GM12878 (cell line): ENCODE measurements at regions not wholly inside any gene's neighbourhood (a gene's known extent, or its start where the extent isn't known, plus 50 kb on each side); places are given as distances from the start of the nearest gene placed in this dataset.

Experiments
- ATAC-seq: fragments of 200-7000 bp; cut with Tn5 transposase; 3 replicates; pipeline ENCODE4 v1.9.1; 2020; ENCODE audit warnings: mild to moderate bottlenecking, moderate library complexity
- BruUV-seq: library from RNA; stranded (reverse); fragments of 400-500 nt; replicated peaks from 2 replicates; lab custom pipeline; 2021; lab: Mats Ljungman, UMichigan
- CTCF ChIA-PET: fragments of 300-600 bp; sonication (Branson Sonifier 250); formaldehyde crosslinking; extraction: SDS; loops from one replicate; lab custom pipeline; 2021; ENCODE audit warnings: inconsistent platforms; lab: Yijun Ruan, JAX
- POLR2A ChIA-PET: fragments of 350-600 bp; formaldehyde crosslinking; extraction: SDS; loops from one replicate; lab custom pipeline; 2021; ENCODE audit warnings: inconsistent platforms; lab: Charles Lee
- RAD21 ChIA-PET: fragments of 300-600 bp; sonication (Branson Sonifier 250); formaldehyde crosslinking; loops from one replicate; lab custom pipeline; 2023; ENCODE audit warnings: antibody characterized with exemption; ENCODE audit not compliant: unreplicated experiment; lab: Charles Lee
- SMC1A ChIA-PET: fragments of 300-600 bp; sonication (Branson Sonifier 250); formaldehyde crosslinking; loops from one replicate; lab custom pipeline; 2023; ENCODE audit not compliant: unreplicated experiment, uncharacterized antibody; lab: Charles Lee
- DNase-seq: peaks from one replicate; pipeline ENCODE4 v3.0.0-alpha.2; 2011; ENCODE audit warnings: low read depth, low spot score
- FAIRE-seq: peaks from 3 replicates; lab custom pipeline; 2011; peaks lifted over from hg19 to GRCh38; lab: Jason Lieb, UNC
- H2AFZ ChIP-seq: 2 replicates; pipeline ENCODE4 v1.6.0; 2011; ENCODE audit warnings: low read depth, low read length, control low read depth; ENCODE audit not compliant: control insufficient read depth
- H3K27ac ChIP-seq: 2 replicates; pipeline ENCODE4 v1.5.1; 2011; ENCODE audit warnings: control low read depth; ENCODE audit not compliant: control insufficient read depth, insufficient read depth
- H3K27me3 ChIP-seq, 2 experiments: replicated peaks in 1 of 2; 2 replicates each; pipeline versions ENCODE4 v1.6.0 to v1.6.1; 2011; ENCODE audit warnings: low read length in 1 of 2; ENCODE audit not compliant: control insufficient read depth in 2 of 2, insufficient read depth in 2 of 2
- H3K36me3 ChIP-seq, 2 experiments: 2 replicates each; pipeline ENCODE4 v1.5.1; 2011; ENCODE audit warnings: low read length in 1 of 2; ENCODE audit not compliant: control insufficient read depth in 2 of 2, insufficient read depth in 2 of 2
- H3K4me1 ChIP-seq: 2 replicates; pipeline ENCODE4 v1.6.1; 2011; ENCODE audit warnings: mild to moderate bottlenecking, low read length, moderate library complexity, mixed read lengths; ENCODE audit not compliant: control insufficient read depth, insufficient read depth
- H3K4me2 ChIP-seq: 2 replicates; pipeline ENCODE4 v1.6.0; 2011; ENCODE audit warnings: control low read depth; ENCODE audit not compliant: control insufficient read depth, insufficient read depth
- H3K4me3 ChIP-seq: fragments of 200-600 bp; sonication (generic); 2 replicates; pipeline ENCODE4 v1.5.1; 2016
- H3K79me2 ChIP-seq: 2 replicates; pipeline ENCODE4 v1.6.0; 2011; ENCODE audit warnings: low read length; ENCODE audit not compliant: control insufficient read depth, insufficient read depth
- H3K9ac ChIP-seq: 2 replicates; pipeline ENCODE4 v1.8.0; 2011; ENCODE audit warnings: low read length, control low read depth, mixed read lengths; ENCODE audit not compliant: control insufficient read depth, insufficient read depth
- H3K9me3 ChIP-seq: replicated peaks from 3 replicates; pipeline ENCODE4 v1.5.1; 2011; ENCODE audit warnings: mild to moderate bottlenecking, low read length; ENCODE audit not compliant: control insufficient read depth, insufficient read depth
- H4K20me1 ChIP-seq: 2 replicates; pipeline ENCODE4 v1.6.0; 2011; ENCODE audit not compliant: control insufficient read depth, insufficient read depth
- CHD1 ChIP-seq: IDR thresholded peaks from 2 replicates; pipeline ENCODE4 v1.6.1; 2012; ENCODE audit warnings: low read depth, low read length, improper control_type of control experiment
- E4F1 ChIP-seq: fragments of 450-650 bp; IDR thresholded peaks from 2 replicates; pipeline ENCODE4 v1.6.1; 2018; ENCODE audit warnings: borderline replicate concordance, mild to moderate bottlenecking; ENCODE audit not compliant: partially characterized antibody
- EED ChIP-seq: sonication (generic); IDR thresholded peaks from 2 replicates; pipeline ENCODE4 v1.6.1; 2016; ENCODE audit warnings: antibody characterized with exemption, low read depth
- EP300 ChIP-seq, 2 experiments: fragments of 150-350 bp in 1 of 2; IDR thresholded peaks; 2 replicates each; pipeline ENCODE4 v1.6.1; 2011 to 2012; ENCODE audit warnings: low read depth in 2 of 2, low read length in 2 of 2, borderline replicate concordance in 1 of 2, improper control_type of control experiment in 1 of 2, inconsistent platforms in 1 of 2; ENCODE audit not compliant: control insufficient read depth in 1 of 2
- IKZF1 ChIP-seq: fragments of 450-650 bp; conservative IDR thresholded peaks from 2 replicates; pipeline ENCODE4 v1.6.1; 2017; ENCODE audit warnings: antibody characterized with exemption, mild to moderate bottlenecking
- MXI1 ChIP-seq: fragments of 150-350 bp; IDR thresholded peaks from 2 replicates; pipeline ENCODE4 v1.6.1; 2011; ENCODE audit warnings: low read depth, mild to moderate bottlenecking, inconsistent platforms, low read length, improper control_type of control experiment
- RELB ChIP-seq: fragments of 450-650 bp; IDR thresholded peaks from 2 replicates; pipeline ENCODE4 v1.6.1; 2017; ENCODE audit warnings: low read depth, mild to moderate bottlenecking, moderate library complexity
- REST ChIP-seq: IDR thresholded peaks from 2 replicates; pipeline ENCODE4 v1.6.1; 2012; ENCODE audit warnings: mild to moderate bottlenecking, low read depth, low read length
- TAF1 ChIP-seq: IDR thresholded peaks from 2 replicates; pipeline ENCODE4 v1.6.1; 2011; ENCODE audit warnings: mild to moderate bottlenecking, low read depth, low read length, borderline replicate concordance
- ZBED1 ChIP-seq: IDR thresholded peaks from 2 replicates; pipeline ENCODE4 v1.6.1; 2016; ENCODE audit warnings: borderline replicate concordance
- ZNF274 ChIP-seq: IDR thresholded peaks from one replicate; pipeline ENCODE4 v1.8.0; 2011; ENCODE audit not compliant: insufficient read length, insufficient read depth
- WGBS: methylation state at CpG from one replicate; pipeline ENCODE4 v1.1.6; 2016; ENCODE audit warnings: low lambda C conversion rate; ENCODE audit not compliant: insufficient replicate concordance, insufficient coverage; ENCODE audit errors: missing lambda C conversion rate; 5-methylcytosine and 5-hydroxymethylcytosine counted together
- in situ Hi-C: fragments of 300-500 bp; cut with MboI; formaldehyde crosslinking; loops from 9 replicates; pipeline ENCODE4 v1.14.3; 2018; ENCODE audit warnings: mixed read lengths
- intact Hi-C: fragments of 100-400 bp; cut with micrococcal nuclease; formaldehyde crosslinking; loops from one replicate; pipeline ENCODE4 v1.14.2; 2022; ENCODE audit not compliant: unreplicated experiment
- TF ChIP-seq, protein P1 (sequence below): IDR thresholded peaks from 2 replicates; pipeline ENCODE4 v1.6.1; 2011; ENCODE audit warnings: low read depth, low read length, improper control_type of control experiment, borderline replicate concordance

DNA sequence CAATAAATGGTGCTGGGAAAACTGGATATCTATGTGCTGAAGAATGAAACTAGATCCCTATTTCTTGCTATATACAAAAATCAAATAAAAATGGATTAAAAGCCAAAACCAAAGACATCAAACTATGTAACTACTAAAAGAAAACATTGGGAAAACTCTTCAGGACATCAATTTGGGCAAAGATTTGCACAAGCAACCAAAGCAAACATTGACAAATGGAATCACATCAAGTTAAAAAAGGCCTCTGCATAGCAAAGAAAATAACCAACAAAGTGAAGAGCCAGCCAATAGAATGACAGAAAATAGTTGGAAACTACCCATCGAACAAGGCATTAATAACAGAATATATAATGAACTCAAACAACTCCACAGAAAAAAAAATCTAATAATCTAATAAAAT is 1495.3 kb downstream of the SI start:
- Histone ChIP-seq H3K9me3 (no peaks in the 10 kb centered on the region), H3K9ac (no peak overlapping the region), H3K4me3 (no peak overlapping the region), H2AFZ (no peak overlapping the region), H3K27me3 (no peaks in the 10 kb centered on the region), H3K4me2 (no peak overlapping the region), H4K20me1 (no peaks in the 10 kb centered on the region), H3K27ac (no peak overlapping the region), H3K4me1 (no peaks in the 10 kb centered on the region), H3K79me2 (no peaks in the 10 kb centered on the region), H3K36me3 (no peaks in the 10 kb centered on the region)
- SMC1A ChIA-PET: no interaction called here
- ATAC-seq (no peak), FAIRE-seq (no peak), DNase-seq (no peak)
- CTCF ChIA-PET: no interaction called here
- in situ Hi-C loops: no loop called here
- no TSS peak for BruUV-seq
- RAD21 ChIA-PET: no interaction called here
- POLR2A ChIA-PET: no interaction called here
- no peak for TF ChIP-seq TAF1
- no peak for TF ChIP-seq E4F1
- TF ChIP-seq MXI1: no peak
- TF ChIP-seq IKZF1: no peak
- TF ChIP-seq RELB: no peak
- TF ChIP-seq ZBED1: no peak
- TF ChIP-seq, protein P1, sequence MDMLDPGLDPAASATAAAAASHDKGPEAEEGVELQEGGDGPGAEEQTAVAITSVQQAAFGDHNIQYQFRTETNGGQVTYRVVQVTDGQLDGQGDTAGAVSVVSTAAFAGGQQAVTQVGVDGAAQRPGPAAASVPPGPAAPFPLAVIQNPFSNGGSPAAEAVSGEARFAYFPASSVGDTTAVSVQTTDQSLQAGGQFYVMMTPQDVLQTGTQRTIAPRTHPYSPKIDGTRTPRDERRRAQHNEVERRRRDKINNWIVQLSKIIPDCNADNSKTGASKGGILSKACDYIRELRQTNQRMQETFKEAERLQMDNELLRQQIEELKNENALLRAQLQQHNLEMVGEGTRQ: no peak
- TF ChIP-seq REST: no peak
- no peak for TF ChIP-seq CHD1
- TF ChIP-seq EED: no peak
- TF ChIP-seq EP300 (IDR thresholded peaks at IDR 0.05; ENCODE audit: borderline replicate concordance in 1 of 2, control insufficient read depth in 1 of 2, low read depth in 2 of 2, low read length in 2 of 2): no peak
- no peak for TF ChIP-seq ZNF274
- WGBS: 0% methylated on average over 1 of the region's 1 CpG
- intact Hi-C loops: no loop called here
